ENCODE measurements at regions not wholly inside any gene's neighbourhood (a gene's known extent, or its start where the extent isn't known, plus 50 kb on each side); places are given as distances from the start of the nearest gene placed in this dataset.

DNA sequence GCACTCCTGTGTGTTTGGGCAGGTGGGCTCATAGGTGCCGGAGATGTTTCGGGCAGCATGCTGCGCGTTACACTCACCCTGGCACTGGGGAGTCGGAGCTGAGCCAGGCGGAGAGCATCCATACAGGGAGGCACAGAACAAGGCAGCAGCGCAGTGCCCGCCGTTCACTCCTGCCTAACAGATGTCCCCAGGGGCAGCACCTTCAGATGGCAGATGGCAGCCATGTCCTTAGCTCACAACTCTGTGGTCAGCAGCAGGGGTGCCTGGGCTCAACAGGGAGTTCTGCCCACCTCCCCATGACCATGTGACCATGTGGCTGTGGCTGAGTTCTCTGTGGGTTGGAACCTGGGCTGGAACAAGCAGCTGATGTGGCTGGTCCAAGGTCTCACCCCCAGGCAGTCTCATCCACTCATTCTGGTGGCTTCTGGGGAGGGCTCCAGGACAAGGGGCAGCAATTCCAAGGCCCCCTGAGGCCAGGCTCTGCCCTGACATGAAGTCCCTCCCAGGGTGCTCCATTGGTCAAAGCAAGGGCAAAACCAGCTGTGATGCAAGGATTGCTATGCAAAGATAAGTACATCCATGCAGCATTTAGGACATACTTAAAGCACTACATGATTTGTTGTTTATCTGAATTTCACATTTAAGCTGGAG, 64.2 kb downstream of the MRPL36 start:
- H3K4me1 ChIP-seq (replicated peaks; ENCODE audit: insufficient read depth), result no peaks in the 10 kb centered on the region
- no peak overlapping the region for H3K4me3 ChIP-seq
- H3F3A ChIP-seq (ENCODE audit: insufficient read depth, low read depth), result no peaks in the 10 kb centered on the region
- DNase-seq, result peak in 1 of 2 experiments; percentile 1
- no peaks in the 10 kb centered on the region for H3K36me3 ChIP-seq (ENCODE audit: low read depth)
- H3K27me3 ChIP-seq (ENCODE audit: insufficient read depth, low read depth), result peaks cover 94% of the 10 kb centered on the region
- H4K20me1 ChIP-seq (ENCODE audit: insufficient read depth), result no peaks in the 10 kb centered on the region
- intact Hi-C loops (cut with micrococcal nuclease; ENCODE audit: unreplicated experiment), result no loop called here
- POLR2A ChIA-PET (ENCODE audit: unreplicated experiment), result no interaction called here
- H3K79me2 ChIP-seq (ENCODE audit: low read depth), result no peaks in the 10 kb centered on the region
- CTCF ChIA-PET, result no interaction called here
- no peak overlapping the region for H3K27ac ChIP-seq
- no peak overlapping the region for H3K4me2 ChIP-seq
- no peak overlapping the region for H2AFZ ChIP-seq
- H3K9me3 ChIP-seq (ENCODE audit: insufficient read depth, low read depth), result no peaks in the 10 kb centered on the region
- H3K9me2 ChIP-seq (ENCODE audit: insufficient read depth), result no peaks in the 10 kb centered on the region
- no TSS peak for BruUV-seq (replicated peaks)
- TF ChIP-seq EZH2 (IDR thresholded peaks at IDR 0.05; ENCODE audit: low read depth), result peak; percentile 13; the same call in 1 of the 2 replicates
- TF ChIP-seq, protein P1, sequence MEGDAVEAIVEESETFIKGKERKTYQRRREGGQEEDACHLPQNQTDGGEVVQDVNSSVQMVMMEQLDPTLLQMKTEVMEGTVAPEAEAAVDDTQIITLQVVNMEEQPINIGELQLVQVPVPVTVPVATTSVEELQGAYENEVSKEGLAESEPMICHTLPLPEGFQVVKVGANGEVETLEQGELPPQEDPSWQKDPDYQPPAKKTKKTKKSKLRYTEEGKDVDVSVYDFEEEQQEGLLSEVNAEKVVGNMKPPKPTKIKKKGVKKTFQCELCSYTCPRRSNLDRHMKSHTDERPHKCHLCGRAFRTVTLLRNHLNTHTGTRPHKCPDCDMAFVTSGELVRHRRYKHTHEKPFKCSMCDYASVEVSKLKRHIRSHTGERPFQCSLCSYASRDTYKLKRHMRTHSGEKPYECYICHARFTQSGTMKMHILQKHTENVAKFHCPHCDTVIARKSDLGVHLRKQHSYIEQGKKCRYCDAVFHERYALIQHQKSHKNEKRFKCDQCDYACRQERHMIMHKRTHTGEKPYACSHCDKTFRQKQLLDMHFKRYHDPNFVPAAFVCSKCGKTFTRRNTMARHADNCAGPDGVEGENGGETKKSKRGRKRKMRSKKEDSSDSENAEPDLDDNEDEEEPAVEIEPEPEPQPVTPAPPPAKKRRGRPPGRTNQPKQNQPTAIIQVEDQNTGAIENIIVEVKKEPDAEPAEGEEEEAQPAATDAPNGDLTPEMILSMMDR (conservative IDR thresholded peaks at IDR 0.05), result no peak

DNA sequence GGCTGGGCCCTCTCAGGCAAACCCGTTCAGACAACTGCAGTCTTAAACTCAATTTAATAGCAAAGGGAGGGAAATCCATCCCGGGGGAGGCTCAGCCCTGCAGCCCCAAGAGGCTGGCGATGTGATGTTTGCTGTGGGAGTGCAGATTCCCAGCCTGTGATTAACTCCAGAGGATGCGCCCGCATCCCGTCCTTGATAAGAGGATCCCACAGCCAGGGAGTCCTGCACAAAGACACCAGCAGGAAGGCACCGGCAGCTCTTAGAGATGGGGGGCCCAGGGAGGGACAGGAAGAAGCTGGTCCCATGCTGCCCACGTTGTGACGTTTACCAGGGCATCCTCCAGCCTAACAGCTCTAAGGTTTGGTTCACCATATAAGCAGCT, 64.7 kb downstream of the MRPL36 start:
- H4K20me1 ChIP-seq (ENCODE audit: insufficient read depth), result no peaks in the 10 kb centered on the region
- H3F3A ChIP-seq (ENCODE audit: insufficient read depth, low read depth), result no peaks in the 10 kb centered on the region
- TF ChIP-seq, protein P1 (conservative IDR thresholded peaks at IDR 0.05), result no peak
- TF ChIP-seq EZH2 (IDR thresholded peaks at IDR 0.05; ENCODE audit: low read depth), result no peak; the same call in 1 of the 2 replicates
- H3K4me3 ChIP-seq, result no peak overlapping the region
- intact Hi-C loops (cut with micrococcal nuclease; ENCODE audit: unreplicated experiment), result no loop called here
- no peaks in the 10 kb centered on the region for H3K36me3 ChIP-seq (ENCODE audit: low read depth)
- no peaks in the 10 kb centered on the region for H3K4me1 ChIP-seq (replicated peaks; ENCODE audit: insufficient read depth)
- H3K4me2 ChIP-seq, result no peak overlapping the region
- no peak overlapping the region for H3K27ac ChIP-seq
- H3K9me2 ChIP-seq (ENCODE audit: insufficient read depth), result no peaks in the 10 kb centered on the region
- ChIA-PET CTCF (no interaction called here), POLR2A (ENCODE audit: unreplicated experiment) (no interaction called here)
- H3K9me3 ChIP-seq (ENCODE audit: insufficient read depth, low read depth), result no peaks in the 10 kb centered on the region
- BruUV-seq (replicated peaks), result no TSS peak
- H2AFZ ChIP-seq, result no peak overlapping the region
- no peak for DNase-seq
- H3K27me3 ChIP-seq (ENCODE audit: insufficient read depth, low read depth), result peaks cover 94% of the 10 kb centered on the region
- H3K79me2 ChIP-seq (ENCODE audit: low read depth), result no peaks in the 10 kb centered on the region

DNA sequence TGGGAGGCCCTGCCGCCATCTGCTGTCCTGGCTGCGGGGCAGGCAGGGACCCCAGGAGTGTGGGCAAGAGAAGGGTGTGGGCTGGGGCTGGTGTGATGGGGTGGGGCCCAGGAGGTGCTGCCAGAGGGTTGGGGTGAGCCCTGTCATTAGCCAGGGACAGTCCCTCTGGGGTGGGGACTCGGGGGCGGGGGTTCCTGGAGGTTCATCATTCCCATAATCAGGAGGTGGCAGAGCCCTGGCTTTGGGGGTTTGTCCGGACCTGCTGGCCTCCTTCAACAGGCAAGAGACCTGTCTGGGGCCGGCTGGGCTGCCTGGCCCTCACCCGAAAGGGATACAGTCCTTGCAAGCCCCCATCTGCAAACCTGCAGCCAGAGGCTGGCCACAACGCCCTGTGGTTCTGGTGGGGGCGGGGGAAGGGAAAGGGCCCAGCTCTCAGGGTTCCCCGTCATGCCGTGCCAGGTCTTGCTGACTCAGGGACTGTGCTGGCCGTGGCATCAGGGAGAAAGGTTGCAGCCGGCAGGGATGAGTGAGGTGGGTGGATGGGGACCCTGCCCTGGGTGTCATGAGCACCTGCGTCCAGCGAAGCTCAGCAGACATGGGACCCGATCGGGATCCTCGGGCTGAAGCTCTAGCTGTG, 65.2 kb downstream of the MRPL36 start:
- POLR2A ChIA-PET (ENCODE audit: unreplicated experiment), result no interaction called here
- DNase-seq, result peak in 1 of 2 experiments; percentile 4
- H2AFZ ChIP-seq, result no peak overlapping the region
- no peaks in the 10 kb centered on the region for H3F3A ChIP-seq (ENCODE audit: insufficient read depth, low read depth)
- H3K27me3 ChIP-seq (ENCODE audit: insufficient read depth, low read depth), result peaks cover 94% of the 10 kb centered on the region
- no TSS peak for BruUV-seq (replicated peaks)
- H3K79me2 ChIP-seq (ENCODE audit: low read depth), result no peaks in the 10 kb centered on the region
- no peaks in the 10 kb centered on the region for H3K9me2 ChIP-seq (ENCODE audit: insufficient read depth)
- no peaks in the 10 kb centered on the region for H3K36me3 ChIP-seq (ENCODE audit: low read depth)
- H4K20me1 ChIP-seq (ENCODE audit: insufficient read depth), result no peaks in the 10 kb centered on the region
- CTCF ChIA-PET, result no interaction called here
- H3K4me1 ChIP-seq (replicated peaks; ENCODE audit: insufficient read depth), result no peaks in the 10 kb centered on the region
- no peak; the same call in 1 of the 2 replicates for TF ChIP-seq EZH2 (IDR thresholded peaks at IDR 0.05; ENCODE audit: low read depth)
- TF ChIP-seq, protein P1 (conservative IDR thresholded peaks at IDR 0.05), result no peak
- no peaks in the 10 kb centered on the region for H3K9me3 ChIP-seq (ENCODE audit: insufficient read depth, low read depth)
- no peak overlapping the region for H3K4me3 ChIP-seq
- H3K27ac ChIP-seq, result no peak overlapping the region
- H3K4me2 ChIP-seq, result no peak overlapping the region
- intact Hi-C loops (cut with micrococcal nuclease; ENCODE audit: unreplicated experiment), result no loop called here

All from PC-9 (cell line).